Esophagus squamous epithelium (tissue), 5 donors: ENCODE measurements at regions not wholly inside any gene's neighbourhood (a gene's known extent, or its start where the extent isn't known, plus 50 kb on each side); places are given as distances from the start of the nearest gene placed in this dataset.

ENCODE experiments used
- DNase-seq: peaks from one replicate; lab custom pipeline; 2025; lab: John Stamatoyannopoulos, UW
- H3K27ac ChIP-seq, 4 donors: fragments of 200-600 bp; sonication (generic); one replicate each; pipeline ENCODE4 v1.5.1; 2016 to 2019; ENCODE audit warnings: mild to moderate bottlenecking in 1 of 4
- H3K27me3 ChIP-seq, 4 donors: fragments of 200-600 bp; sonication (generic); 1 replicate in 3 of 4; 2 replicates in 1 of 4; pipeline versions ENCODE4 v1.5.1 to v1.6.0; 2017 to 2021; ENCODE audit warnings: antibody characterized with exemption in 1 of 4
- H3K36me3 ChIP-seq, 3 donors: fragments of 200-600 bp; sonication (generic); one replicate each; pipeline ENCODE4 v1.5.1; 2016 to 2019
- H3K4me1 ChIP-seq, 3 donors: fragments of 200-600 bp; sonication (generic); one replicate each; pipeline ENCODE4 v1.5.1; 2017 to 2019
- H3K4me3 ChIP-seq, 4 donors: fragments of 200-600 bp; sonication (generic); 1 replicate in 3 of 4; 2 replicates in 1 of 4; pipeline ENCODE4 v1.5.1; 2016 to 2019; ENCODE audit warnings: mild to moderate bottlenecking in 2 of 4, moderate library complexity in 1 of 4
- H3K9me3 ChIP-seq, 3 donors: fragments of 200-600 bp; sonication (generic); one replicate each; pipeline ENCODE4 v1.5.1; 2016 to 2019
- POLR2A ChIP-seq, 4 donors: fragments of 450-650 bp; IDR thresholded peaks; one replicate each; pipeline ENCODE4 v1.6.1; 2017; ENCODE audit warnings: antibody characterized with exemption in 4 of 4, mild to moderate bottlenecking in 4 of 4, moderate library complexity in 3 of 4
- WGBS, 2 donors: methylation state at CpG; one replicate each; pipeline ENCODE4 v1.1.5; 2018; 5-methylcytosine and 5-hydroxymethylcytosine counted together
- intact Hi-C: fragments of 100-400 bp; cut with DNase I; formaldehyde crosslinking; loops from one replicate; pipeline ENCODE4 v1.15.0; 2022
- TF ChIP-seq, protein P1 (sequence below), 6 experiments: fragments of 450-650 bp in 4 of 6; fragments of 200-600 bp in 2 of 6; sonication (generic) in 2 of 6; IDR thresholded peaks; one replicate each; pipeline ENCODE4 v1.5.1; 2016 to 2019; ENCODE audit warnings: antibody characterized with exemption in 6 of 6, mild to moderate bottlenecking in 4 of 6, moderate library complexity in 4 of 6
- donor health status: DM: yes; HTN: yes; CAD: no.

DNA sequence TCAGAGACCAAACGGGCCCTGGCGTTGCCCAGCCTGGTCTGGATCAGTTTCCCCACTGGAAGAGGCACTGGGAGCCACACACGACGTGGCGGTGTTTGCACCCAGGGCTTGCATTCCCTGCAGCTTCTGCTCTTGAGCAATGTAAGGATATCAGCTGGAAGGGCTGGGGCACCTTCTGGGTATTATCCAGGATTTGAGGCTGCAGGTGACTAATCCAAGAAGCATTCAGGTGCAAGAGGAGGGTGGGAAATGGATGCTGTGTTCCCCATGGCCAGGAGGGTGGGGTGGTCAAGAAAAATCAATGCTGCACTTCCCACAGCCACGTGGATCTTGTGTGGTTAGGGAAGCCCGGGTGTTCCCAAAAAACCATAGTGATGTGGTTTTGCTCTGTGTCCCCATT is 430.9 kb downstream of the IRX2 start:
- no peak for TF ChIP-seq POLR2A (IDR thresholded peaks at IDR 0.05)
- TF ChIP-seq, protein P1, sequence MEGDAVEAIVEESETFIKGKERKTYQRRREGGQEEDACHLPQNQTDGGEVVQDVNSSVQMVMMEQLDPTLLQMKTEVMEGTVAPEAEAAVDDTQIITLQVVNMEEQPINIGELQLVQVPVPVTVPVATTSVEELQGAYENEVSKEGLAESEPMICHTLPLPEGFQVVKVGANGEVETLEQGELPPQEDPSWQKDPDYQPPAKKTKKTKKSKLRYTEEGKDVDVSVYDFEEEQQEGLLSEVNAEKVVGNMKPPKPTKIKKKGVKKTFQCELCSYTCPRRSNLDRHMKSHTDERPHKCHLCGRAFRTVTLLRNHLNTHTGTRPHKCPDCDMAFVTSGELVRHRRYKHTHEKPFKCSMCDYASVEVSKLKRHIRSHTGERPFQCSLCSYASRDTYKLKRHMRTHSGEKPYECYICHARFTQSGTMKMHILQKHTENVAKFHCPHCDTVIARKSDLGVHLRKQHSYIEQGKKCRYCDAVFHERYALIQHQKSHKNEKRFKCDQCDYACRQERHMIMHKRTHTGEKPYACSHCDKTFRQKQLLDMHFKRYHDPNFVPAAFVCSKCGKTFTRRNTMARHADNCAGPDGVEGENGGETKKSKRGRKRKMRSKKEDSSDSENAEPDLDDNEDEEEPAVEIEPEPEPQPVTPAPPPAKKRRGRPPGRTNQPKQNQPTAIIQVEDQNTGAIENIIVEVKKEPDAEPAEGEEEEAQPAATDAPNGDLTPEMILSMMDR (IDR thresholded peaks at IDR 0.05), result no peak
- Histone ChIP-seq H3K27ac (no peak overlapping the region), H3K4me3 (no peak overlapping the region), H3K9me3 (peaks cover 0 to 3% (median 3%) of the 10 kb centered on the region in 3 donors), H3K36me3 (no peaks in the 10 kb centered on the region), H3K4me1 (no peaks in the 10 kb centered on the region), H3K27me3 (peaks cover 0 to 10% (median 0%) of the 10 kb centered on the region in 4 donors)
- 50 to 85% methylated on average over 2 of the region's 7 CpGs for WGBS, 2 donors
- intact Hi-C loops, result no loop called here
- no peak for DNase-seq

- intact Hi-C loops, result no loop called here
These were observed 433.9 kb downstream of the IRX2 start for GRCh38 chr5:2317540-2317939.

GRCh38 chr5:2311851-2312250 is 429.1 kb upstream of the IRX4 start:
- WGBS, 2 donors, result 35 to 52% methylated on average over 3 of the region's 3 CpGs
- Histone ChIP-seq H3K36me3 (no peaks in the 10 kb centered on the region), H3K4me3 (no peak overlapping the region), H3K9me3 (peaks cover 0 to 6% (median 6%) of the 10 kb centered on the region in 3 donors), H3K27me3 (no peaks in the 10 kb centered on the region), H3K4me1 (no peaks in the 10 kb centered on the region), H3K27ac (no peak overlapping the region)
- no peak for TF ChIP-seq POLR2A (IDR thresholded peaks at IDR 0.05)
- TF ChIP-seq, protein P1 (IDR thresholded peaks at IDR 0.05), result no peak
- DNase-seq, result no peak
- intact Hi-C loops, result no loop called here

More at GRCh38 chr5:2317540-2317939, 433.9 kb downstream of the IRX2 start:
- TF ChIP-seq, protein P1 (IDR thresholded peaks at IDR 0.05), result no peak
- TF ChIP-seq POLR2A (IDR thresholded peaks at IDR 0.05), result no peak
- H3K36me3 ChIP-seq, result no peaks in the 10 kb centered on the region
- H3K27ac ChIP-seq, result no peak overlapping the region
- no peak overlapping the region for H3K4me3 ChIP-seq
- peaks cover 0 to 10% (median 0%) of the 10 kb centered on the region in 4 donors for H3K27me3 ChIP-seq
- no peaks in the 10 kb centered on the region for H3K4me1 ChIP-seq
- H3K9me3 ChIP-seq, result peaks cover 0 to 6% (median 6%) of the 10 kb centered on the region in 3 donors
- DNase-seq, result no peak
- no CpG with 5 or more reads among the region's 2 CpGs for WGBS, 2 donors

- peaks cover 0 to 6% (median 6%) of the 10 kb centered on the region in 3 donors for H3K9me3 ChIP-seq
- H3K27me3 ChIP-seq, result no peaks in the 10 kb centered on the region
- H3K4me3 ChIP-seq, result no peak overlapping the region
- no peaks in the 10 kb centered on the region for H3K4me1 ChIP-seq
- intact Hi-C loops, result no loop called here
- no peak overlapping the region for H3K27ac ChIP-seq
- WGBS, 2 donors, result 80 to 89% methylated on average over 5 to 10 of the region's 10 CpGs
- TF ChIP-seq POLR2A (IDR thresholded peaks at IDR 0.05), result no peak
- TF ChIP-seq, protein P1 (IDR thresholded peaks at IDR 0.05), result no peak
- H3K36me3 ChIP-seq, result no peaks in the 10 kb centered on the region
- DNase-seq, result no peak
These were observed 428.2 kb upstream of the IRX4 start for GRCh38 chr5:2310946-2311345.

GRCh38 chr5:2307631-2308030 is 424.9 kb upstream of the IRX4 start:
- Histone ChIP-seq H3K36me3 (no peaks in the 10 kb centered on the region), H3K9me3 (no peaks in the 10 kb centered on the region), H3K4me1 (no peaks in the 10 kb centered on the region), H3K27me3 (no peaks in the 10 kb centered on the region), H3K4me3 (no peak overlapping the region), H3K27ac (no peak overlapping the region)
- no peak for TF ChIP-seq POLR2A (IDR thresholded peaks at IDR 0.05)
- TF ChIP-seq, protein P1 (IDR thresholded peaks at IDR 0.05), result no peak
- DNase-seq, result no peak
- intact Hi-C loops, result no loop called here
- 72 to 76% methylated on average over 3 to 4 of the region's 5 CpGs for WGBS, 2 donors
